ENCODE measurements at regions not wholly inside any gene's neighbourhood (a gene's known extent, or its start where the extent isn't known, plus 50 kb on each side); places are given as distances from the start of the nearest gene placed in this dataset.
"Not testable (repeated sequence)": the region's sequence is repeated elsewhere in the genome, so short reads cannot be mapped to it uniquely, and the experiment has no call there.

- no peak overlapping the region for H3K27ac ChIP-seq (ENCODE audit: low read depth in 2 of 2, low read length in 2 of 2)
- no peak overlapping the region for H3K4me3 ChIP-seq (ENCODE audit: low read length in 3 of 3)
- no peaks in the 10 kb centered on the region for H3K27me3 ChIP-seq (ENCODE audit: control insufficient read depth, insufficient read depth, low read length)
- DNase-seq = no peak
- intact Hi-C loops (cut with DNase I) = no loop called here
- H3K9ac ChIP-seq (ENCODE audit: low read length in 3 of 3) = no peak overlapping the region
- H3K9me3 ChIP-seq (ENCODE audit: control insufficient read depth in 2 of 3, insufficient read depth in 1 of 3, low read length in 3 of 3) = peaks cover 0 to 2% (median 0%) of the 10 kb centered on the region in 3 donors
- TF ChIP-seq, protein P1, sequence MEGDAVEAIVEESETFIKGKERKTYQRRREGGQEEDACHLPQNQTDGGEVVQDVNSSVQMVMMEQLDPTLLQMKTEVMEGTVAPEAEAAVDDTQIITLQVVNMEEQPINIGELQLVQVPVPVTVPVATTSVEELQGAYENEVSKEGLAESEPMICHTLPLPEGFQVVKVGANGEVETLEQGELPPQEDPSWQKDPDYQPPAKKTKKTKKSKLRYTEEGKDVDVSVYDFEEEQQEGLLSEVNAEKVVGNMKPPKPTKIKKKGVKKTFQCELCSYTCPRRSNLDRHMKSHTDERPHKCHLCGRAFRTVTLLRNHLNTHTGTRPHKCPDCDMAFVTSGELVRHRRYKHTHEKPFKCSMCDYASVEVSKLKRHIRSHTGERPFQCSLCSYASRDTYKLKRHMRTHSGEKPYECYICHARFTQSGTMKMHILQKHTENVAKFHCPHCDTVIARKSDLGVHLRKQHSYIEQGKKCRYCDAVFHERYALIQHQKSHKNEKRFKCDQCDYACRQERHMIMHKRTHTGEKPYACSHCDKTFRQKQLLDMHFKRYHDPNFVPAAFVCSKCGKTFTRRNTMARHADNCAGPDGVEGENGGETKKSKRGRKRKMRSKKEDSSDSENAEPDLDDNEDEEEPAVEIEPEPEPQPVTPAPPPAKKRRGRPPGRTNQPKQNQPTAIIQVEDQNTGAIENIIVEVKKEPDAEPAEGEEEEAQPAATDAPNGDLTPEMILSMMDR (IDR thresholded peaks at IDR 0.05; ENCODE audit: borderline replicate concordance, extremely low read depth, insufficient read depth) = no peak
- H3K36me3 ChIP-seq (ENCODE audit: control insufficient read depth in 2 of 3, insufficient read depth in 3 of 3, low read length in 3 of 3) = no peaks in the 10 kb centered on the region
- peaks cover 3 to 6% (median 6%) of the 10 kb centered on the region in 3 donors for H3K4me1 ChIP-seq (ENCODE audit: control insufficient read depth in 2 of 3, insufficient read depth in 2 of 3, low read depth in 1 of 3, low read length in 3 of 3)
- FAIRE-seq = no peak
Measured at GRCh38 chr3:187813198-187813597, 67.9 kb upstream of the BCL6 start.

GRCh38 chr3:187817766-187818165 lies 72.5 kb upstream of the BCL6 start:
- H3K9me3 ChIP-seq (ENCODE audit: control insufficient read depth in 2 of 3, insufficient read depth in 1 of 3, low read length in 3 of 3); FAIRE-seq; H3K36me3 ChIP-seq (ENCODE audit: control insufficient read depth in 2 of 3, insufficient read depth in 3 of 3, low read length in 3 of 3); H3K27ac ChIP-seq (ENCODE audit: low read depth in 2 of 2, low read length in 2 of 2); H3K27me3 ChIP-seq (ENCODE audit: control insufficient read depth, insufficient read depth, low read length); intact Hi-C loops (cut with DNase I); H3K4me3 ChIP-seq (ENCODE audit: low read length in 3 of 3); H3K4me1 ChIP-seq (ENCODE audit: control insufficient read depth in 2 of 3, insufficient read depth in 2 of 3, low read depth in 1 of 3, low read length in 3 of 3); DNase-seq; H3K9ac ChIP-seq (ENCODE audit: low read length in 3 of 3): not testable (repeated sequence)

DNA sequence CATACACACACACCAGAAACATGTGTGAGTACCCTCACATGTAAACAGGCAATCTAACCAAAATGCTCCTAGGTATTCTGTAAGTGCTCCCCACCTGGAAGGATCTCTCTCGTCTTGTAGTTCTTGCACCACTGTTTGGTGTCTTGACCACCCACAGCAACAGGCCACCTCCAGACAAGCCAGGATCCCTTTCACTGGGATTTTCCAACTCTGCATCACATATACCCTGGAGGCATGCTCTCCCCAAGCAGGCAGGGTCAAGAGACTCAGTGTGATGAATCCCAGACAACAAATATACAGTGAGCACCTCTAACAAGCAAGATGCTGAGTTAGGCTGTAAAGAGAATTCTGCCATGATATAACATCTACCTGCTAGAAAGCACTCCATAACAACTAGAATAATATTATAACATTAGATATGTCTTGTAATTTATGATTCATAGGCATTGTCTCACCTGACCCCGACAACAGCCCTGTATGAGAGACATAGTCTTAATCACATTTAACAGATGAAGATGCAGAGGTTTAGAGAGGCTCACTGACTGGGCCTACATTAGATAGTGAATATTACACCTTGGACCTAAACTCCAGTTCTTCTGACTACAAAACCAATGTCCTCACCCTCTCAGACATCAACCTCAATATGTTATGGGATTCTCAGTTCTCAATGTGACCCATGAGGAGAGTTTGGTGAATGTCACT lies 76.5 kb upstream of the BCL6 start:
- no peaks in the 10 kb centered on the region for H3K4me1 ChIP-seq (ENCODE audit: control insufficient read depth in 2 of 3, insufficient read depth in 2 of 3, low read depth in 1 of 3, low read length in 3 of 3)
- H3K9me3 ChIP-seq (ENCODE audit: control insufficient read depth in 2 of 3, insufficient read depth in 1 of 3, low read length in 3 of 3) = peaks cover 0 to 2% (median 0%) of the 10 kb centered on the region in 3 donors
- H3K36me3 ChIP-seq (ENCODE audit: control insufficient read depth in 2 of 3, insufficient read depth in 3 of 3, low read length in 3 of 3) = no peaks in the 10 kb centered on the region
- TF ChIP-seq, protein P1 (IDR thresholded peaks at IDR 0.05; ENCODE audit: borderline replicate concordance, extremely low read depth, insufficient read depth) = no peak
- no peaks in the 10 kb centered on the region for H3K27me3 ChIP-seq (ENCODE audit: control insufficient read depth, insufficient read depth, low read length)
- H3K9ac ChIP-seq (ENCODE audit: low read length in 3 of 3) = no peak overlapping the region
- DNase-seq (no peak), FAIRE-seq (no peak)
- intact Hi-C loops (cut with DNase I) = no loop called here
- H3K4me3 ChIP-seq (ENCODE audit: low read length in 3 of 3) = no peak overlapping the region
- no peak overlapping the region for H3K27ac ChIP-seq (ENCODE audit: low read depth in 2 of 2, low read length in 2 of 2)

- TF ChIP-seq, protein P1 (IDR thresholded peaks at IDR 0.05; ENCODE audit: borderline replicate concordance, extremely low read depth, insufficient read depth) = no peak
- Histone ChIP-seq H3K36me3 (ENCODE audit: control insufficient read depth in 2 of 3, insufficient read depth in 3 of 3, low read length in 3 of 3) (no peaks in the 10 kb centered on the region), H3K4me3 (ENCODE audit: low read length in 3 of 3) (no peak overlapping the region), H3K27ac (ENCODE audit: low read depth in 2 of 2, low read length in 2 of 2) (no peak overlapping the region), H3K4me1 (ENCODE audit: control insufficient read depth in 2 of 3, insufficient read depth in 2 of 3, low read depth in 1 of 3, low read length in 3 of 3) (no peaks in the 10 kb centered on the region), H3K9me3 (ENCODE audit: control insufficient read depth in 2 of 3, insufficient read depth in 1 of 3, low read length in 3 of 3) (peaks cover 0 to 2% (median 0%) of the 10 kb centered on the region in 3 donors), H3K27me3 (ENCODE audit: control insufficient read depth, insufficient read depth, low read length) (no peaks in the 10 kb centered on the region), H3K9ac (ENCODE audit: low read length in 3 of 3) (no peak overlapping the region)
- DNase-seq (no peak), FAIRE-seq (no peak)
- intact Hi-C loops (cut with DNase I) = no loop called here
Measured at GRCh38 chr3:187822402-187822801, 77.1 kb upstream of the BCL6 start.

All from kidney (tissue), 13 donors.